ENCODE measurements at regions not wholly inside any gene's neighbourhood (a gene's known extent, or its start where the extent isn't known, plus 50 kb on each side); places are given as distances from the start of the nearest gene placed in this dataset.
A peak's percentile ranks its signal among the peaks of the same experiment; 100 is the strongest.
"Not testable (repeated sequence)": the region's sequence is repeated elsewhere in the genome, so short reads cannot be mapped to it uniquely, and the experiment has no call there.

DNA sequence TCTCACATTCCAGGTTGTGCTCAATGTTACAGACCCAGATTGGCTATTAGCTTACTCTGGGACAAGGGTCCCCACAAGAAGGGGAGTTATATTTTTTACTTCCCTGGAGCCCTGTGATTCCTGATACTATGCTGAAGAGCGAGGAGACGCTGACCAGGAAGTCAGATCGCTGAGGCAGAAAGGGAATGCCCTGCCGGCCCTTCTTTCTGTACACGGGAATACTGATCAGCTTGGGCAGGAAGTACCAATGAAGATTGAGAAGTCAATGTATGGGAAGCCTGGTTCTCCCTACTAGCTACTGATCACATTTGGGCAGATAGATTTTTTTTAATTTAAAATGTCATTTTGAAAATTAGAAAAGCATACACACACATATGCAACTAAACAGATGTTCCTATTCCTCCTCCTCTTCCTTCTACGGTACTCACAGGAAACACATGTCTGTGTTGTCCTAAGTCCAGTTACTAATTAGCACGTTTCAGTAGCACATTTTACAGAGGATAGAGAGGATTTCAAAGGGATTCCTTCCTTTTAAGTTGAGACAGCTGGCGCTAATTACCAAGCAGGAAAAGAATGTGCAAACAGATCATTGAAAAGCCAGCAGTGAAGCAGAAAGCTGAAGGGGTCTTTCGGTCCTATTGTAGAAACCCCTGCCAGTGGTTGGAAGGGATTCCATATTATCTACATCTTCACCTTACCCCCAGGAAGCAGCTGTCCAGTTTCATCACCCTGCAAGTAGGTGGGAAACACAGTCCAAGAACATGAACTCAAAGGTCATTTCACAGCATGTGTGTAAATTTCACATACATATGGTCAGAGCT, 292.4 kb downstream of the DUSP6 start:
- no peak for DNase-seq (ENCODE audit: low spot score)

DNA sequence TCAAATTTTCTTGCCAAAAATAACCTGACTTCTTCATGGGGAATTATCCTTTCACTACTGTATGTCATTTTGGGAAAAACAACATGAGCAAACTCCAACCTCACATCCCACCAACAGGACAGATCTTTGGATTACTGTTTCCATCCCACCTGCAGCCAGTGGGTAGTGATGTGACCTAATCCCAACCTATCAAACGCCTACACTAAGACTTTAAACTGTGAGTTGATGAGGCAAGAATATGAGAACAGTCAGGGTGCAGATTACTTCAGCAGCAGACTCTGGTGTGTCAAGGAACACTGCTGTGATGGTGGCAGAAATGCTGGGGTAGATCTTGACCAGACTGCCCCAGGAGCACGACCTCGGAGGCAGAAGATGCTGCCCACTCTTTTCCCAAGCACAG, 293.2 kb downstream of the DUSP6 start:
- no peak for DNase-seq (ENCODE audit: low spot score)

DNA sequence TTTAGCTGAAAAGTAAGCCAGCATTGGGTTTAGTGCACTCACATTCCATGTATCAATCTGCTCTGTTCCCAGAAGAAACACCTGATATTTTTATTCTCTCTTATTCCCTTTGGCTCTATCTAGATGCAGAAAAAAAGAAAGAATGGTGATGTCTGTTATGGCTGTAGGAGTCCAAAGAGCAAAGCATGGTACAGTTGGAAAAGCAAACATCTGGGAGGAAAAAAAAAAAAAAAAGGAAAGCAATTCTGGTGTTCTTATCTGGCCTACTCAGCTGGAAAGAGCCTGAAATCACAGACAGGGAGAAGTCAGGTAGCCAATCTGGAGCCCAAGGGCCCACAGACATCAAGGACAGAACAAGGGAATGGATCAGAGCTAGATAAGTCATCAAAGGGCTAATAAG, 293.9 kb downstream of the DUSP6 start:
- no peak for DNase-seq (ENCODE audit: low spot score)

DNA sequence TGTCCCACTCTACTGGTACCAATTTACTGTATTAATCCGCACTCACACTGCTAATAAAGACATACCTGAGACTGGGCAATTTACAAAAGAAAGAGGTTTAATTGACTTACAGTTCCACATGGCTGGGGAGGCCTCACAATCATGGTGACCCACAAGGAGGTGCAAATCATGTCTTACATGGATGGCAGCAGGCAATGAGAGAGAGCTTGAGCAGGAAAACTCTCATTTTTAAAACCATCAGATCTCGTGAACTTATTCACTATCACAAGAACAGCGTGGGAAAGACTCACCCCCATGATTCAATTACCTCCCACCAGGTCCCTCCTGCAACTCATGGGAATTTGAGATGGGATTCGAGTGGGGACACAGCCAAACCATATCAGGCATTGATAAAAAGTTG, 298.5 kb downstream of the DUSP6 start:
- DNase-seq (ENCODE audit: low spot score), result not testable (repeated sequence)

DNA sequence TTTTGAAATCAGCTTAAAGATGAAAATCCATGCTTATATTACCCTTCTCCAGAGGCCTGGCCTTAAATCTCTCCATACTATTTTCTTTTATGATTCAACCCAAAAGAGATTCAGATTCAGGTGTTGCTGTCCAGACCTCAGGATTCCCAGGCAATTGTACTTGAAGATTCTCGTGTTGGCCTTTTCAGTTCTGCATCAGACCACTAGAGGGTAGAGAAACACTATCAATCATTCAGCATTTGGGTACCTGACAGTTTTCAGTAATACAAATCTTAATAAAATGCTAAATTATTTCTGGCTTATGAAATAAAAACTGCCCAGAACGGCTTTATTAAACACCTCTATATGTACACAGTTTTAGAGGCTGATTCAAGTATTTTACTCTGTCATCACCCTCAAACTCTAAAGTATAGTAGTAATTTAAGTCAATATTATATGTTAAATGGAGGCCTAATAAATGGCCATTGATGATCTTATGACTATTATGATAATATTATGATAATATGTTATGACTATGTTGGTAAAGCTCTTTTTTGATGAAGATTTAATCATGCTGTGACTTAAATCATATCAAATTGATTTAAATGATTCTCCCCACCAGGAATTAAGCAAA, 301.1 kb downstream of the DUSP6 start:
- peak; percentile 19 for DNase-seq (ENCODE audit: low spot score)

DNA sequence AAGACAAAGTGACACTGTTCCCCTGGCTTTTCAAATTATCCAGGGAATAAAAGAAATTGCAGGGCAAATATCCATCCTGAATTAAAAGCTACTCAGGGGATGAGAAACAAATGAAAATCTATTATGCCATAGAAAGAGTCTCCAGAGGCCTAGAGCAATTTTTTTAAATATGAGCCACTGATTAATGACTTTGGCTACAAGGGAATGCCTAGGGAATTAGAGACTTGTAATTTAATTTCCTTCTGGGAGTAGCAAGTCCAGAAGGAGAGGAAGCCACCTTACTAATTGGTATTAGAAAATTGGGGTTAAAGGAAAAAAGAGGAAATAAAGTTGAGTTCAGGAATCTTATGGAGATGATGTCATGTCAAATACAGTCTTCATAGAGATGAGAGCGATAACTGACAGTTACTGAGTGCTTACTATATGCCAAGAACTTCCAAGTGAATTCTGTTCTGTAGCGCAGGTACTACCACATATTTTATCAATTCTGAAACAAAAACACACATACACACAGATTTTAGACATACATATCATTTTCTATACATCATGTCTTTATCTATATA, 304.4 kb downstream of the DUSP6 start:
- DNase-seq (ENCODE audit: low spot score), result no peak

DNA sequence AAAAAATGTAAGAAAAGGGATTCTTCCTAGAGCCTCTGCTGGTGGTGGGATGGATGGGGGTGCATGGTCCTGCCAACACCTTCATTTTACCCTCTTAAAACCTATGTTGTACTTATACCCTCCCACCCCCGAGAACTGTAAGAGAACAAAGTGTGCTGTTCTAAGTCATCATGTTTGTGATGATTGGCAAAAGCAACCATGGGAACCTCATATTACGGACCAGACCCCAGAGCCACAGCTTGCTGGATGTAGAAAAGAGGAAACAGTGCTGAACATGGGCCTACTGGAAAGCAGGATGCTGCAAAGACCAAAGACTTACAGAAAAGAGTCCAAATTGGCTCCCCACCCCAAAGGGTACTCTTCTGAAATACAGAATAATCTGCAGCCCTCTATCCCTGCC, 311.2 kb downstream of the DUSP6 start:
- no peak for DNase-seq (ENCODE audit: low spot score)

DNA sequence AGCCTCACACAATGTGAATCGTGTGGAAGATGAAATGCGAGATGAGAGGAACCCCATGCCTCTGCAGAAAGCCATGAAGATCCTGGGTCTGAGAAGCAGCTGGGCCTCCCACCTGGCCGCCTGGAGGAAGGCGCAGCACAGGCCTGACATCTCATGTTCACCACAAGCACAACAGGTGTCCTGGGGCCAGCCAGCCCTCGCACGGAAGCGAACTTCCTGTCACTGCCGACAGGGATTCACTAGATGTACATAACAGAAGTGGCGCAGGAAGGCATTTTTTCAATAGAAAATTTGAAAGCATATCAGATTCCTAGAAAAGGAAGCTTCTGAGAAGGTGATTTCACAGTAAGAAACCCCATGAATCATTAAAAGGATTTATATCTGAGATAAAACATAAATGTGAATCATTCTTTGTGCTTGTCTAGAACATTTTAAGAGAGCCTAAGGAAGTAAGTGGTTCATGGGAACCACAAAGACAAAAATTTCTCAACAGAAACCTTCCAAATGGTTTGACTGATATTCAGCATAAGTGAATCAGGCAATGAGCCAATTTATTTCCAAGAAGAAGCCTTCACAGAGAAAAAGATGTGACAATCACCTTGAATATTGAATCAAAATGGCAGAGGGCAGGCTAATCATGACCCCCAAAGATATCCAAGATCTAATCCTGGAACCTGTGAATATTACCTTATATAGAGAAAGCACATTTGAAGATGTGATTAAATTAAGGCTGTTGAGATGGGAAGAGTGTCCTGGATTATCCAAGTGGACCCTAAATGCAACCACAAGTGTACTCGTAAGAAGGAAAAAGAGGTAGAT, 311.9 kb downstream of the DUSP6 start:
- no peak for DNase-seq (ENCODE audit: low spot score)

DNA sequence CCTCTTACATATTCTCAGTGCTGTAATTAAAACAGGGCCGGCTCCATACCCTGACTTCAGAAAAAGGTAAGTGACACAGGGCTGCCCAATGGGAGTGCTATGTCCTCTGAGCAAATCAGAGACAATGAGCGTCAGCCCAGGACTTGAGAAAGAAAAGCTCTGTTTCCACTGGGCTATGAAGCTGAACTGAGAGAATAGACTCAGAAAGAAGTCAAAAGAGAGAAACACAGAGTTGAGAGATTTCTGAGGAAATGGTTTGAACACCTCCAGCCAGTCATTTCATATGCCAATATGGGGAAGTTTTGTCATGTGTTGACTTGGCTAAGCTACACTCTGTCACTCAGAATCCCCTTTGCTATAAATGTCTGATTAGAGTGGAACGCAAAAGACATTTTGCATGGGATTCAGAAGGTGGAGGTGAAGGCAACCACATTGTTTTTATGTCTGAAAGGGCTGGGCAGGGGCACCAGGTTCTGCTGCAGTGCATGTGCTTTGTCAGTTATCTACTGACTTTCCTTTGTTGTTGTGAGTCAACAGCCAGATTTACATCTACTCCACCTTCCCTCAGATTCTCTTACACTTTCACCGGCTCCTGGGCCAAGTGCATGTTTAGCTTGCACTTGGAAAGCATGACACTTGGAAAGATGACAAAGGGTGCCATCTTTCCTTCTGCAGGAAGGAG, 313.3 kb downstream of the DUSP6 start:
- DNase-seq (ENCODE audit: low spot score), result no peak

DNA sequence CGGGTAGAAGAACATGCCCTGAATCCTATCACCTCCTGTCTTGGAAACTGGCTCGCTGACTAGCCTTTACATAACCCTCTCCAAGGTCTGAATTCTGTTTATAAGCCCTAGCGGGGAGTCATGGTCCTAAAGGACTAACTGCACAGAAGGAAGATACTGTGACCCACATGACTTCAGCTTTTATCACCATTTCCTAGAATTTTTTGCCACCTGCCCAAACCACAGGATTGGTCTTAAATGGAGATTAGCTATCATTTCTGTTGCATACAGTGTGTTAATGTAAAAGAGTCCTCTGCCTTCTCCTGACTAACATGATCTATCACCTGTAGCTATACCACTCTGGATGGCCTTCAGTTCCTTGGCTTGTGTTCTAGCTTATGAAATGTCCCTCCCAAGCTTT, 319.2 kb downstream of the DUSP6 start:
- DNase-seq (ENCODE audit: low spot score), result no peak

DNA sequence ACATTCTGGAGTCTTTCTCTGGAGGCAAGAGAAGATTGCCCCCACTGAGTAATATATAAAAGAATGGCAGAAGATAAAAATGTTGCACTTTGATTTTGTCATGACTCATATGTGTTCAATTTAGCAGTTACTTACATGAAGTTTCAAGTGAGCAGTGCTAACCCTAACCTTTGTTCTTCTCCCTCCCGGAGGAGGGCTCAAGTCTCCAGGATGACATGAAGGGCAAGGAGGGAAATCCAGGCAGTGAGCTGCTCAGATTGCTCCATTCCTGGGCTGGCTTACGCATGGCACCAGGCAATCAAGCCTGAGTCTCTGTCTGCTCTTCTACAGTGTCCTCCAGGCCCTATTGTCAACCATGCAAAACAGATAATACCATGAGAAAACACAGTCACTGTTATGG, 322.3 kb downstream of the DUSP6 start:
- DNase-seq (ENCODE audit: low spot score), result no peak

DNA sequence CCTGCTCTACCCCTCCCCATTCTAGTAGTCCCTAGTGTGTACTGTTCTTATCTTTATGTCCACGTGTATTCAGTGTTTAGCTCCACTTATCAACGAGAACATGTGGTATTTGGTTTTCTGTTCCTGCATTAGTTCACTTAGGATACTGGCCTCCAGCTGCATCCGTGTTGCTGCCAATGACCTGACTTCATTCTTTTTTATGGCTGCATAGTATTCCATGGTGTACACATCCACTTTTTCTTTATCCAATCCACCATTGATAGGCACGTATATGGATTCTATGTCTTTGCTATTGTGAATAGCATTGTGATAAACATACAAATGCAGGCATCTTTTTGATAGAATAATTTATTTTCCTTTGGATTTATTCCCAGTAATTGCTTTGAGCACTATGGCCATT, 327.7 kb downstream of the DUSP6 start:
- no peak for DNase-seq (ENCODE audit: low spot score)

DNA sequence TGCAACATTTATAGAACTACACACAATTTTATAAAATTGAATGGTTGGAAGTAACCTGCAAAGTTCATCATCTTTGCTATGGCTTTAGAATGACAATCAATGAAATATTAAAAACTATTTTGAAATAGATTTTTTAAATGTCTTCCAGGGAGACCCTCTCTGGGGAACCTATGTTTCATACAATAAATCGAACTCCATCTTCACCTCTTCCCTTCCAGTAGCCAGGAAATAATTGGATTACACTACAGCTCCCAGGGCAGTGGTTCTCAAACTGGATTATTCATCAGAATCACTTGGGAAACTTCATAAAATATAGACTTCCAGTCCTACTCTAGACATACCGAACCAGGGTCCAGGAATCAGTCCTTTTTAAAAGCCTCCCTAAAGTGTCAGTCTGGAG, 328.4 kb downstream of the DUSP6 start:
- no peak for DNase-seq (ENCODE audit: low spot score)

DNA sequence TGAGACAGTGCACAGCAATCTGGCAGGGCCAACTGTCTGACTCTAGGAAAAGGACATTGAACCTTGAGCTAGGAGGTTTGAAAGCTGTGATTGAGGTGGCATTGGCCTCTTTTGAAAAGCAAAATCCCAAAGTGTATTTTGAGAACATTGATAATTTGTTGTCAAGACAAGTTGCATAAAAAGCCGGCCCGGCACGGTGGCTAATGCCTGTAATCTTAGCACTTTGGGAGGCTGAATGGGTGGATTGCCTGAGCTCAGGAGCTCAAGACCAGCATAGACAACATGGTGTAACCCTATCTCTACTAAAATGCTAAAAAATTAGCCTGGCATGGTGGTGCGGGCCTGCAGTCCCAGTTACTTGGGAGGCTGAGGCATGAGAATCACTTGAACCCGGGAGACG, 331.6 kb downstream of the DUSP6 start:
- no peak for DNase-seq (ENCODE audit: low spot score)

DNA sequence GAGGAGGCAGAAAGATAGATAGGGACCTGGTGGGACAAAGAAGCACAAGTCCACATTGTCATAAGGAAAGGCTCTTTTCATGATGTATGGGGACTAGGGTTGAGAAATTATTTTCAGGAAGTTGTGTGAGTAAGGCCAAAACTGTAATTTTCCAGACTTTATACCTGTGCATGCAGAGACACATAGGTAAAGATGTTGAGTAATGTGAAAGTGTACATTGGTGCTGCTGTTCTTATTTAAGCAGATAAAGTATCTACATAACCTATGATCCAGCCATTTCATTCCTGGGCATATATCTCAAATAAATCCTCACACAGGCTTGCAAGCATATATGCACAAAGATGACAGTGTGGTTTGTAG, 332.2 kb downstream of the DUSP6 start:
- no peak for DNase-seq (ENCODE audit: low spot score)

DNA sequence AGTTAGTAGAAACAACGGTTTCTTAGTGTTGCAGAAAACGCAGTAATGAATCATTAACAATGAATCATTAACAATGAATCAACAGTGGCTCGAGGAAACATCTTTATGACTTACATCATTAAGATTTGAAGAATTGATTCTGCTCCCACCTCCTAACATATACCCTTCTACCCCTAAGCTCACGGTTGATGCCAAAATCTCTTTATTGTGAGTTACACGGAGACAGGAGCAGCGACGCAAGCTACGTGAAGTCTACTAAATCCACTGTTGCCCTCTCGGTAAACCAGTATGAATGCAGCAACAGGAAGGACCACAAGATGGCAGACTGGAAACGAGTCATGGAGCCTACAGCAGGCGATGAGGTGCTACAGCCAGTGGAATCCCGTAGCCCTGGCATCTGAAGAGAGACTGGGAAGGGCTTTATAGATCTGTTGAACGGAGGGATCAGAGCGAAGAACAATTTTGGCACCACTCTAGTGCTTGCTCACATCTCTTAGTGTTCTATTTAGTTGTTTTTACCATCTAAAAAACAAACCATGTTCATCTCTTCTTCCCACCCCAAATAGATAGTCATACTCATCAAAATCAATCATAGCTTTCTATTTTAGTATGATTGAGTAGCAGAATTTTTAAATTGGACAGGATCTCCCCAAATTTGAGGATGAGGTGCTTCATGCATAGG, 332.7 kb downstream of the DUSP6 start:
- peak; percentile 29 for DNase-seq (ENCODE audit: low spot score)

DNA sequence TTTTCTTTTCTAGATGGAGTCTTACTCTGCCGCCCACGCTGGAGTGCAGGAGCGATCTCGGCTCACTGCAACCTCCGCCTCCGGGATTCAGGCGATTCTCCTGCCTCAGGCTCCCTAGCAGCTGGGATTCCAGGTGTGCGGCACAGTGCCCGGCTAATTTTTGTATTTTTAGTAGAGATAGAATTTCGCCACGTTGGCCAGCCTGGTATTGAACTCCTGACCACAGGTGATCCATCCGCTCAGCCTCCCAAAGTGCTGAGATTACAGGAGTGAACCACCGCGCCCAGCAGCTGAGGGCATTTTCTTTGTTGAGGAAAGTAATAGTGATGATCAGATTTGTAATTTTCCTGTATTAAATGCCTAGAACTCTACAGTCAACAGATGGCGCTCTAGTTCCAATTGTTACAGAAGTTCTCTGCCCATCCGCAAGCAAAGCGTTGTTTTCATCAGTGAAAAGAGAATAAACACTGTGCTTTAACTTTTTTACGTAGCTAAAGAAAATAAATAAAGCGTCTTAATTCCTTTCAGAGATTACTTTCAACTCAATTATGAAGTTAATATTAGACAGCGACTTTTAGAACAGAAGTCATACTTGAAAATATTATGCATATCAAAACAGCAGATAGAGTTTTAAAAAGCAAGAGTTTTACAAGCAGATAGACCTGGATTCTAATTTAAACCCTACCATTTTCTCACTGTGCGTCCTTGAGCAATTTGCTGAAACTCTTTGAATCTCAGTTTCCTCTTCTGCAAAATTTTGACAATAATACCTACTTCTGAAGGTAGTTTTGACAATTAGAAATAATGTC, 335.1 kb downstream of the DUSP6 start:
- peak; percentile 16 for DNase-seq (ENCODE audit: low spot score)

DNA sequence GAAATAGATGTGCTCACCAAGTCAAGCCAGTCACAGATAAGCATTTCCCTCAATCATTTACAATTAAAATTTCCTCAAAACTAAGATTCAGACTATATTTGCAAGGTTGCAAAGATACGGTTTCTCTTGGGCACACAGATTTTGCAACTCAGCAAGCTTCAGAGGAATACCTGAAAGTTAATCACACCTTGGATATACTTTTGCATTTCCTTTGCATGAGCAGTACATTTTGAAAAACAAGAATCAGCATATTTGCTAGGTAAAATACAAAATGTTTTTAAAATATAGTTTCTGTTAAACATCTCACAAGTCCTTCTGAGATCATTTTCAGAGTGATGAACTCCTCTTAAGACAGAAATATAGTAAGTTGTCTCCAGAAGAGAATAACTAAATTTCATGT, 336.9 kb downstream of the DUSP6 start:
- DNase-seq (ENCODE audit: low spot score), result no peak

DNA sequence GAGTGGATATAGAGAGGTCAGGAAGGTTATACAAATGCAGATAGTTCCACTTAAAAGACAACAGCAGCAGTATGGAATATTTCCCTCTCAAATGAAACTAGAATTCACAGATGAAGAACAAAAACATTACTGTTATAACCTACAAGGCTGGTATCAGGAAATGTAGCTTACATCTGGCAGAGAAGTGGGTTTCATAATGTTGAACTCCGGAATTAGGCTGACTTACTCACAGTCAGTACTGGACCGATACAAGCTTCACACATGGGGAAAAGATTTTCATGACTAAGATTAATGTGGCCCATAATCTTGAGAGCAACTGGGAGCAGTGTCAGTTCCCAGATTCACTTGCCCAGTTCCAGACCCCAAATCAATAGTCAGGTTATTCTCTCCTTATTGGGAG, 353.9 kb downstream of the DUSP6 start:
- DNase-seq (ENCODE audit: low spot score), result no peak

DNA sequence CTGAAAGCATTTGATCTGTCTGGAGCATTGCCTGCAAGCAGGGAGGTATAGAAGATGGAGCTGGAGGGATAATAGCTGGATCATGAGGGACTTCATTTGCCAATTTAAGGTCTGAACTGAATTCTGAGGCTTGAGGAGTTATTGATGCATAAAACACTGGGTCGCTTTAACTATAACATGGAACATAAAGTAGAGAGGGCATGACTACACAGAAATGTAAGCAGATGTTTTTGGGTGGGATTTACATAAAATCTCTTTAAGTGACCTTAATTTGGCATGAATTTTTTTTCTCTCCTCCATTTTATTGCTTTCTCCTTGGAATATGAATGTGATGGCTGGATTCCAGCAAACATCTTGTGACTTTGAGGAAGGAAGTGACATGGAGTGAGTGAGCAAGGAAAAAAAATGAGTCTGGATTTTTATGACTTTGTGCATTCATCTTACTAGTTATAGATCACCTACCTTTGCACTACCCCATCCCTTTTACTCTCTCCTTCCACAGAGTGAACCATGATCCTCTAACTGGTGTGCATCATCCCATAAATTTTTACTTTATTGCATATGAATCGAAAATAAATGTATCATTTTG, 356.0 kb downstream of the DUSP6 start:
- no peak for DNase-seq (ENCODE audit: low spot score)

All from germinal center (tissue), 1 donor.